Panc1 (cell line): ENCODE measurements at regions not wholly inside any gene's neighbourhood (a gene's known extent, or its start where the extent isn't known, plus 50 kb on each side); places are given as distances from the start of the nearest gene placed in this dataset.

Experiments
- CTCF ChIP-seq: fragments of 450-650 bp; IDR thresholded peaks from 2 replicates; pipeline ENCODE4 v1.5.1; 2017; ENCODE audit warnings: mild to moderate bottlenecking
- POLR2AphosphoS5 ChIP-seq: IDR thresholded peaks from 2 replicates; pipeline ENCODE4 v1.6.1; 2012; ENCODE audit warnings: mild to moderate bottlenecking, low read depth, low read length, moderate library complexity
- REST ChIP-seq, 2 experiments: IDR thresholded peaks; 2 replicates each; pipeline ENCODE4 v1.6.1; 2011 to 2012; ENCODE audit warnings: low read depth in 2 of 2, control low read depth in 1 of 2, low read length in 1 of 2, mild to moderate bottlenecking in 1 of 2, moderate library complexity in 1 of 2; ENCODE audit not compliant: insufficient read depth in 1 of 2

- TF ChIP-seq CTCF: no peak
- TF ChIP-seq POLR2AphosphoS5: no peak
- TF ChIP-seq REST (IDR thresholded peaks at IDR 0.05; ENCODE audit: insufficient read depth in 1 of 2, low read depth in 2 of 2, low read length in 1 of 2): no peak
These were observed 239.0 kb upstream of the EGLN3 start for GRCh38 chr14:34189866-34190265.
